ENCODE measurements at regions not wholly inside any gene's neighbourhood (a gene's known extent, or its start where the extent isn't known, plus 50 kb on each side); places are given as distances from the start of the nearest gene placed in this dataset.

GRCh38 chr6:97939440-97940168 is 656.6 kb upstream of the MMS22L start:
- Histone ChIP-seq H3K36me3 (ENCODE audit: insufficient read depth) (no peaks in the 10 kb centered on the region), H3K79me2 (ENCODE audit: insufficient read depth, low read depth) (no peaks in the 10 kb centered on the region), H3K4me1 (ENCODE audit: low read depth, poor library complexity, severe bottlenecking) (no peaks in the 10 kb centered on the region), H3K9ac (no peak overlapping the region), H3K27ac (no peak overlapping the region), H4K20me1 (ENCODE audit: insufficient read depth) (no peaks in the 10 kb centered on the region), H2AFZ (ENCODE audit: low read depth) (no peak overlapping the region), H3K4me3 (IDR thresholded peaks at IDR 0.05; ENCODE audit: insufficient read depth, low read depth, low read length) (no peak overlapping the region), H3K4me2 (no peak overlapping the region), H3K27me3 (ENCODE audit: insufficient read depth, low read depth) (no peaks in the 10 kb centered on the region)
- TF ChIP-seq CTCF (conservative IDR thresholded peaks at IDR 0.05; ENCODE audit: low read depth, low read length) = no peak

DNA sequence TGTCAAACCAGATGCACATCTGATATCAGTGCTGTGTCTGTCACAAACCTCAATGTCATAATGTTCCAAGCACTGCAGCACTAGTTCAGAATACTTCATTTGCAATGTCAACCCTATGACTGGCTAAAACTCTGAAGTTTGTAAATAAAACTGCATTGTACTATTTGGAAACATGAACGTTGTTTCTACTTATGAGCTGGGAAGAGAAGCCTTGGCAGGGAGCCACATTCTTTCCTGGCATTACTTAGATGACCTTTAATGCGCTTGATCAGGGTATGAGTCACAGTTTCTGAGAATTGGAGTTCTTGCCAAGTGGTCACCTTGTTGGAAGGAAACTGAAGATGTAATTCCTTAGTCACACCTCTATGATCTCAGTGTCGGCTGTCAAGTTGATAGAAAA is 664.8 kb upstream of the MMS22L start:
- Histone ChIP-seq H3K9ac (no peak overlapping the region), H3K4me3 (IDR thresholded peaks at IDR 0.05; ENCODE audit: insufficient read depth, low read depth, low read length) (no peak overlapping the region), H3K27ac (no peak overlapping the region), H3K4me2 (no peak overlapping the region), H3K27me3 (ENCODE audit: insufficient read depth, low read depth) (no peaks in the 10 kb centered on the region), H3K79me2 (ENCODE audit: insufficient read depth, low read depth) (no peaks in the 10 kb centered on the region), H2AFZ (ENCODE audit: low read depth) (no peak overlapping the region), H3K4me1 (ENCODE audit: low read depth, poor library complexity, severe bottlenecking) (no peaks in the 10 kb centered on the region), H3K36me3 (ENCODE audit: insufficient read depth) (no peaks in the 10 kb centered on the region), H4K20me1 (ENCODE audit: insufficient read depth) (no peaks in the 10 kb centered on the region)
- no peak for TF ChIP-seq CTCF (conservative IDR thresholded peaks at IDR 0.05; ENCODE audit: low read depth, low read length)

DNA sequence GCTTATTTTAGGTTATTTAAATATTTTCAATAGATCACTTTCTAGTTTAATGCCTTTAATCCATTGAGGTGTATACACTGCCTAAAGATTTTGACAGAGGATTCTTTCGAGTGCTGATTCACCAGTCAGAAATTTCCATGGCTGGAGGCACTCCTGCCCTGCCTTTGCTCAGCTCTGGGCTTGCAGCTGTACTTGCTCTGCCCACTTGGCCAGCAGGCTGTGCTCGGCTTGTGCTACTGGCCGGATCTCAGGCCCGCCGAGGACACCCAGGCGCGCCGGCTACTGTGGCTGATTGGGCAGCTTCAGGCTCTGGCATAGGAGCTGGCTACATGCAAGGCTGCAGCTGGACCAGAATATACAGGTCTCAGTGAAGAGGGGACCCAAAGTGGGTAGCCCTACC is 675.1 kb upstream of the MMS22L start:
- Histone ChIP-seq H3K36me3 (ENCODE audit: insufficient read depth) (no peaks in the 10 kb centered on the region), H4K20me1 (ENCODE audit: insufficient read depth) (no peaks in the 10 kb centered on the region), H3K9ac (no peak overlapping the region), H2AFZ (ENCODE audit: low read depth) (no peak overlapping the region), H3K4me3 (IDR thresholded peaks at IDR 0.05; ENCODE audit: insufficient read depth, low read depth, low read length) (no peak overlapping the region), H3K27me3 (ENCODE audit: insufficient read depth, low read depth) (no peaks in the 10 kb centered on the region), H3K79me2 (ENCODE audit: insufficient read depth, low read depth) (no peaks in the 10 kb centered on the region), H3K4me2 (no peak overlapping the region), H3K27ac (no peak overlapping the region), H3K4me1 (ENCODE audit: low read depth, poor library complexity, severe bottlenecking) (no peaks in the 10 kb centered on the region)
- no peak for TF ChIP-seq CTCF (conservative IDR thresholded peaks at IDR 0.05; ENCODE audit: low read depth, low read length)

GRCh38 chr6:97963193-97963592 is 680.2 kb upstream of the MMS22L start:
- no peak overlapping the region for H3K4me2 ChIP-seq
- no peak for TF ChIP-seq CTCF (conservative IDR thresholded peaks at IDR 0.05; ENCODE audit: low read depth, low read length)
- H3K4me1 ChIP-seq (ENCODE audit: low read depth, poor library complexity, severe bottlenecking) = no peaks in the 10 kb centered on the region
- H3K79me2 ChIP-seq (ENCODE audit: insufficient read depth, low read depth) = no peaks in the 10 kb centered on the region
- H3K27me3 ChIP-seq (ENCODE audit: insufficient read depth, low read depth) = no peaks in the 10 kb centered on the region
- H3K4me3 ChIP-seq (IDR thresholded peaks at IDR 0.05; ENCODE audit: insufficient read depth, low read depth, low read length) = no peak overlapping the region
- H4K20me1 ChIP-seq (ENCODE audit: insufficient read depth) = no peaks in the 10 kb centered on the region
- H3K36me3 ChIP-seq (ENCODE audit: insufficient read depth) = no peaks in the 10 kb centered on the region
- H3K27ac ChIP-seq = no peak overlapping the region
- no peak overlapping the region for H3K9ac ChIP-seq
- H2AFZ ChIP-seq (ENCODE audit: low read depth) = no peak overlapping the region

Measured in KMS-11 (cell line).